SU-DHL-6 (cell line): ENCODE measurements at regions not wholly inside any gene's neighbourhood (a gene's known extent, or its start where the extent isn't known, plus 50 kb on each side); places are given as distances from the start of the nearest gene placed in this dataset.
"Not testable (repeated sequence)": the region's sequence is repeated elsewhere in the genome, so short reads cannot be mapped to it uniquely, and the experiment has no call there.

Experiments
- H2AFZ ChIP-seq: fragments of 200-600 bp; sonication (generic); 2 replicates; pipeline ENCODE4 v1.6.1; 2014; ENCODE audit warnings: low read depth, mild to moderate bottlenecking, moderate library complexity, mixed read lengths, antibody characterized with exemption, low read length; ENCODE audit not compliant: severe bottlenecking
- H3F3A ChIP-seq: fragments of 200-600 bp; shearing (Covaris generic); 2 replicates; pipeline ENCODE4 v1.6.0; 2016; ENCODE audit warnings: antibody characterized with exemption, mild to moderate bottlenecking; ENCODE audit not compliant: insufficient read depth
- H3K27ac ChIP-seq: fragments of 200-600 bp; sonication (generic); 2 replicates; pipeline ENCODE4 v1.5.1; 2016; ENCODE audit warnings: low read depth, mild to moderate bottlenecking, low read length, moderate library complexity, mixed read lengths
- H3K27me3 ChIP-seq: fragments of 200-600 bp; sonication (generic), shearing (Covaris generic); 2 replicates; pipeline ENCODE4 v1.6.0; 2014; ENCODE audit warnings: mild to moderate bottlenecking, low read length
- H3K36me3 ChIP-seq: fragments of 200-600 bp; sonication (generic); 2 replicates; pipeline ENCODE4 v1.6.1; 2014; ENCODE audit warnings: mild to moderate bottlenecking, low read length, mixed read lengths
- H3K4me2 ChIP-seq: fragments of 300-600, 200-600 bp; shearing (Covaris generic), sonication (generic); 2 replicates; pipeline ENCODE4 v1.6.0; 2014; ENCODE audit warnings: low read length, low read depth, mild to moderate bottlenecking; ENCODE audit not compliant: poor library complexity, severe bottlenecking
- H3K4me3 ChIP-seq: fragments of 200-600 bp; sonication (generic); 2 replicates; pipeline ENCODE4 v1.5.1; 2014; ENCODE audit warnings: antibody characterized with exemption, low read length, mild to moderate bottlenecking, mixed read lengths; ENCODE audit not compliant: insufficient read depth, poor library complexity, severe bottlenecking
- H3K79me2 ChIP-seq: fragments of 200-600 bp; sonication (generic); 2 replicates; pipeline ENCODE4 v1.6.1; 2014; ENCODE audit warnings: mild to moderate bottlenecking, low read length, moderate library complexity; ENCODE audit not compliant: insufficient read depth
- H3K9ac ChIP-seq: fragments of 200-600 bp; sonication (generic); 2 replicates; pipeline ENCODE4 v1.7.0; 2014; ENCODE audit warnings: mild to moderate bottlenecking, low read length
- H3K9me2 ChIP-seq: fragments of 200-600 bp; sonication (generic); replicated peaks from 2 replicates; pipeline ENCODE4 v1.6.1; 2014; ENCODE audit warnings: low read length; ENCODE audit not compliant: insufficient read depth
- H3K9me3 ChIP-seq: fragments of 200-600 bp; sonication (generic); 2 replicates; pipeline ENCODE4 v1.6.1; 2014; ENCODE audit warnings: low read length, mixed read lengths; ENCODE audit not compliant: insufficient read depth
- H4K20me1 ChIP-seq: fragments of 200-600 bp; sonication (generic); 2 replicates; pipeline ENCODE4 v1.6.1; 2014; ENCODE audit warnings: low read depth, mild to moderate bottlenecking, antibody characterized with exemption, low read length, moderate library complexity, mixed read lengths
- EZH2phosphoT487 ChIP-seq: fragments of 200-600 bp; sonication (generic), shearing (Covaris generic); conservative IDR thresholded peaks from 2 replicates; pipeline ENCODE4 v1.6.1; 2018; ENCODE audit warnings: mild to moderate bottlenecking, antibody characterized with exemption, low read length, moderate library complexity, mixed read lengths
- TF ChIP-seq, protein P1 (sequence below): fragments of 200-600 bp; sonication (generic); IDR thresholded peaks from one replicate; pipeline ENCODE4 v1.5.1; 2017; ENCODE audit warnings: antibody characterized with exemption, mild to moderate bottlenecking, low read length, moderate library complexity; ENCODE audit not compliant: insufficient read depth, poor library complexity, severe bottlenecking

DNA sequence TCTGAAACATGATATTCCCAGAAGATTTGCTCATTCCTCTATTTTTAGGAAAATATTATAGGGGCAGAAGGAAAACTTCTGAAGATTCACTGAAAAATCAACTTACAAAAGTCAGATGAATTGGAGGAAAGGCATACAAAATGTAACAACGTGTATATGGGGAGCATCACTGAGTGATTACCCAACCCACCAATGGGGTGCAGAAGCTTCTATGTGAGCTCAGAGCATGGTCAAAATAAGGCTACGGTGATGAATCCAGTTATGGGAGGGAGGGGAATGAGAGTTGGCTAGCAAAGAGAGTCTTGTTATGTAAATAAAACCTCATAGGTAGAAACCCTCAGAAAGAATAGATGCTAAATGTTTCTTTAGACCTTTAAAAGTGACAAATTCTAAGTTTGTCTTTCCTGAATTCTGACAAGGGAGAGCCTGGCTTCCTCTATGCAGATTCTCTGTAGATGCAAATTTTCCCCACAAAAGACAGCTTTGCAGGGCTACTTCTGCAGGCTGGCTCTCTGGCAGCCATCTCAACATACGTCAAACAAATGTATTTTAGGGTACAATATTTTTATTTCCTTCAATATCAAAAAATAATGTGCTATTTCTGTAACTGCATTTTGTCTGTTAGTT is 171.4 kb upstream of the NDUFV2 start:
- no peak overlapping the region for H3K9ac ChIP-seq
- no peak overlapping the region for H3K4me3 ChIP-seq
- H3K9me2 ChIP-seq = no peaks in the 10 kb centered on the region
- H4K20me1 ChIP-seq = no peaks in the 10 kb centered on the region
- no peaks in the 10 kb centered on the region for H3K79me2 ChIP-seq
- no peak overlapping the region for H2AFZ ChIP-seq
- TF ChIP-seq, protein P1, sequence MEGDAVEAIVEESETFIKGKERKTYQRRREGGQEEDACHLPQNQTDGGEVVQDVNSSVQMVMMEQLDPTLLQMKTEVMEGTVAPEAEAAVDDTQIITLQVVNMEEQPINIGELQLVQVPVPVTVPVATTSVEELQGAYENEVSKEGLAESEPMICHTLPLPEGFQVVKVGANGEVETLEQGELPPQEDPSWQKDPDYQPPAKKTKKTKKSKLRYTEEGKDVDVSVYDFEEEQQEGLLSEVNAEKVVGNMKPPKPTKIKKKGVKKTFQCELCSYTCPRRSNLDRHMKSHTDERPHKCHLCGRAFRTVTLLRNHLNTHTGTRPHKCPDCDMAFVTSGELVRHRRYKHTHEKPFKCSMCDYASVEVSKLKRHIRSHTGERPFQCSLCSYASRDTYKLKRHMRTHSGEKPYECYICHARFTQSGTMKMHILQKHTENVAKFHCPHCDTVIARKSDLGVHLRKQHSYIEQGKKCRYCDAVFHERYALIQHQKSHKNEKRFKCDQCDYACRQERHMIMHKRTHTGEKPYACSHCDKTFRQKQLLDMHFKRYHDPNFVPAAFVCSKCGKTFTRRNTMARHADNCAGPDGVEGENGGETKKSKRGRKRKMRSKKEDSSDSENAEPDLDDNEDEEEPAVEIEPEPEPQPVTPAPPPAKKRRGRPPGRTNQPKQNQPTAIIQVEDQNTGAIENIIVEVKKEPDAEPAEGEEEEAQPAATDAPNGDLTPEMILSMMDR = no peak
- no peak for TF ChIP-seq EZH2phosphoT487
- no peaks in the 10 kb centered on the region for H3K36me3 ChIP-seq
- no peaks in the 10 kb centered on the region for H3K27me3 ChIP-seq
- H3K27ac ChIP-seq = no peak overlapping the region
- H3K4me2 ChIP-seq = no peak overlapping the region
- no peaks in the 10 kb centered on the region for H3K9me3 ChIP-seq
- H3F3A ChIP-seq = no peaks in the 10 kb centered on the region

DNA sequence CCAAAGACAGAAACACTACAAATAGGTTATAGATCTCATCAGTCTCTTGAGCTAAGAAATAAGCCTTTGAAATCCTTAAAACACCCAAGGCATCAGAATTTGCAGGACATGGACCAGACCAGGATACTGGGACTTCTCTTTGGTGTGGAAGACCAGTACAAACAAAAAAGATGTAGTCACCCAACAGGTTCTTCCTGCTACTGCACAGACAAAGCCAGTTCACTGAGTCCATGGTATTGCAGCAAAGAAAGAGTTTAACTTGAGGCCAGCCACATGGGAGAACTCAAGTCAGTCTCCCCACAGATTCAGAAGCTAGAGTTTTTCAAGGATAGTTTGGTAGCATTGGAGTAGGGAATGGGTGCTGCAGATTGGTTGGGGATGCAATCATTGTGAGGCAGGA is 169.6 kb upstream of the NDUFV2 start:
- H2AFZ ChIP-seq = no peak overlapping the region
- H3K9me2 ChIP-seq = no peaks in the 10 kb centered on the region

DNA sequence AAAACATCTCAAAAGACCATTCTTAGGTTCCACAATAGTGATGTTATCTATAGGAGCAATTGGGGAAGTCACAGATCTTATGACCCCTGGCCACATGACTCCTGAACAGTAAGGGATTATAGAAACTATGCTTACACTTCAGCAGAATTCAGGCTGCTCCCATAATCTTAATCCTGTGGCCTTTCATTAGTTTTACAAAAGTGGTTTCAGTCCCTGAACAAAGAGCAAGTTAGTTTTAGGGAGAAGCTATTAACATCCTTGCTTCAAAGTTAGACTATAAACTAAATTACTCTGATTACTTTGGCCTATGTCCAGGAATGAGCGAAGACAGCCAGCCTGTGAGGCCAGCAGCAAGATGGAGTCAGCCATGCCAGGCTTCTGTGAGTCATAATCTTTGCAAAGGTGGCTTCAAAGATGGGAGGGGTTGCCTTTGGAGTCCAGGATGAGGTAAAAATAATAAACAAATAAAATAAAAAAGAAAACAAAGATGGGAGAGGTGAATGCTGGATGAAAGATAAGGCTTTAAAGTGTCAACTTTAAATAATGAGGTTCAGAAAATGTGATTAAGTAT is 168.7 kb upstream of the NDUFV2 start:
- H3K4me3 ChIP-seq = no peak overlapping the region
- no peaks in the 10 kb centered on the region for H4K20me1 ChIP-seq
- TF ChIP-seq EZH2phosphoT487 = no peak
- TF ChIP-seq, protein P1 = no peak
- H3K79me2 ChIP-seq = no peaks in the 10 kb centered on the region
- no peaks in the 10 kb centered on the region for H3K27me3 ChIP-seq
- no peak overlapping the region for H3K9ac ChIP-seq
- H3K27ac ChIP-seq = no peak overlapping the region
- H3K9me3 ChIP-seq = no peaks in the 10 kb centered on the region
- H2AFZ ChIP-seq = no peak overlapping the region
- no peak overlapping the region for H3K4me2 ChIP-seq
- H3K36me3 ChIP-seq = no peaks in the 10 kb centered on the region
- no peaks in the 10 kb centered on the region for H3K9me2 ChIP-seq
- no peaks in the 10 kb centered on the region for H3F3A ChIP-seq

More for the DNA sequence above, 169.6 kb upstream of the NDUFV2 start:
- no peaks in the 10 kb centered on the region for H3K9me3 ChIP-seq
- H3K4me2 ChIP-seq = no peak overlapping the region
- no peaks in the 10 kb centered on the region for H3F3A ChIP-seq
- H3K79me2 ChIP-seq = no peaks in the 10 kb centered on the region
- H3K4me3 ChIP-seq = no peak overlapping the region
- H3K27ac ChIP-seq = no peak overlapping the region
- H3K36me3 ChIP-seq = no peaks in the 10 kb centered on the region
- H3K9ac ChIP-seq = no peak overlapping the region
- no peaks in the 10 kb centered on the region for H4K20me1 ChIP-seq
- TF ChIP-seq EZH2phosphoT487 = no peak
- TF ChIP-seq, protein P1 = no peak
- H3K27me3 ChIP-seq = no peaks in the 10 kb centered on the region

DNA sequence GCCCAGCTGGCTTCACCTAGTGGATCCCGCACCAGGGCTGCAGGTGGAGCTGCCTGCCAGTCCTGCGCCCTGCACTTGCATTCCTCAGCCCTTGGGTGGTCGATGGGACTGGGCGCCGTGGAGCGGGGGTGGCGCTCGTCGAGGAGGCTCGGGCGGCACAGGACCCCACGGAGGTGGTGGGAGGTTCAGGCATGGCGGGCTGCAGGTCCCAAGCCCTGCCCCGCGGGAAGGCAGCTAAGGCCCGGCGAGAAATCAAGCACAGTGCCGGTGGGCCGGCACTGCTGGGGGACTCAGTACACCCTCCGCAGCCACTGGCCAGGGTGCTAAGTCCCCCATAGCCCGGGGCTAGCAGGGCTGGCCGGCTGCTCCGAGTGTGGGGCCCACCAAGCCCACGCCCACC is 167.2 kb upstream of the NDUFV2 start:
- not testable (repeated sequence) for H3K79me2 ChIP-seq, H3K27ac ChIP-seq, H3K9me3 ChIP-seq, H3K9me2 ChIP-seq, H3K27me3 ChIP-seq, H3K4me2 ChIP-seq, H3F3A ChIP-seq, H4K20me1 ChIP-seq, H3K9ac ChIP-seq, H3K4me3 ChIP-seq, H3K36me3 ChIP-seq, H2AFZ ChIP-seq
